ENCODE measurements at regions not wholly inside any gene's neighbourhood (a gene's known extent, or its start where the extent isn't known, plus 50 kb on each side); places are given as distances from the start of the nearest gene placed in this dataset.

- TF ChIP-seq SP2 (CRISPR knock-in tag; IDR thresholded peaks at IDR 0.05) (0 out of 2 replicates have a peak, but pooled peaks have one; percentile 33), HDAC2 (CRISPR knock-in tag; IDR thresholded peaks at IDR 0.05) (0 out of 2 replicates have a peak, but pooled peaks have one; percentile 35), AHR (CRISPR knock-in tag; IDR thresholded peaks at IDR 0.05) (no peak), TSC22D2 (CRISPR knock-in tag; IDR thresholded peaks at IDR 0.05; ENCODE audit: borderline replicate concordance) (no peak), ZNF839 (CRISPR knock-in tag; IDR thresholded peaks at IDR 0.05; ENCODE audit: borderline replicate concordance) (no peak), KLF9 (CRISPR knock-in tag; IDR thresholded peaks at IDR 0.05; ENCODE audit: low read depth) (no peak), SALL2 (CRISPR knock-in tag; IDR thresholded peaks at IDR 0.05) (no peak), NR2F6 (IDR thresholded peaks at IDR 0.05) (peak; percentile 70), NR2F6 (CRISPR knock-in tag; IDR thresholded peaks at IDR 0.05) (peak; percentile 74; the same call in 1 of the 2 replicates), CC2D1A (CRISPR knock-in tag; IDR thresholded peaks at IDR 0.05) (no peak), ZNF543 (CRISPR knock-in tag; IDR thresholded peaks at IDR 0.05) (no peak), ZNF441 (CRISPR knock-in tag; IDR thresholded peaks at IDR 0.05; ENCODE audit: borderline replicate concordance) (no peak), BORCS8-MEF2B (CRISPR knock-in tag; IDR thresholded peaks at IDR 0.05) (no peak), GLMP (CRISPR knock-in tag; IDR thresholded peaks at IDR 0.05; ENCODE audit: borderline replicate concordance) (no peak), THRA (CRISPR knock-in tag; IDR thresholded peaks at IDR 0.05; ENCODE audit: borderline replicate concordance) (0 out of 2 replicates have a peak, but pooled peaks have one; percentile 41), TFAP4 (IDR thresholded peaks at IDR 0.05; ENCODE audit: borderline replicate concordance, low read depth) (0 out of 2 replicates have a peak, but pooled peaks have one; percentile 31), ZMYM2 (CRISPR knock-in tag; IDR thresholded peaks at IDR 0.05) (no peak), ZFP36 (IDR thresholded peaks at IDR 0.05; ENCODE audit: borderline replicate concordance, low read depth, low read length, partially characterized antibody) (no peak), ZNF136 (CRISPR knock-in tag; IDR thresholded peaks at IDR 0.05; ENCODE audit: low read depth) (no peak), MAX (IDR thresholded peaks at IDR 0.05) (no peak; the same call in 1 of the 2 replicates), IKZF5 (CRISPR knock-in tag; IDR thresholded peaks at IDR 0.05) (peak; percentile 48; the same call in 1 of the 2 replicates), ZBTB3 (CRISPR knock-in tag; IDR thresholded peaks at IDR 0.05; ENCODE audit: borderline replicate concordance, low read depth) (0 out of 2 replicates have a peak, but pooled peaks have one; percentile 70), ZNF225 (CRISPR knock-in tag; IDR thresholded peaks at IDR 0.05) (no peak; the same call in none of the 2 replicates), REL (CRISPR knock-in tag; conservative IDR thresholded peaks at IDR 0.05) (no peak), ZNF761 (CRISPR knock-in tag; conservative IDR thresholded peaks at IDR 0.05) (peak; percentile 78), MED13 (CRISPR knock-in tag; IDR thresholded peaks at IDR 0.05) (no peak), ELF1 (CRISPR knock-in tag; IDR thresholded peaks at IDR 0.05) (peak; percentile 74), ZKSCAN1 (IDR thresholded peaks at IDR 0.05; ENCODE audit: low read length) (no peak)
These were observed 117.4 kb upstream of the COPS8 start (continued) for GRCh38 chr2:236968101-236968879.

All from HepG2 (cell line).